Stimulated activated naive CD4-positive, alpha-beta T cell (primary cell): ENCODE measurements at regions not wholly inside any gene's neighbourhood (a gene's known extent, or its start where the extent isn't known, plus 50 kb on each side); places are given as distances from the start of the nearest gene placed in this dataset.
"Not testable (repeated sequence)": the region's sequence is repeated elsewhere in the genome, so short reads cannot be mapped to it uniquely, and the experiment has no call there.

Experiments
- DNase-seq, 6 experiments: peaks; one replicate each; lab custom pipeline; 2025; lab: John Stamatoyannopoulos, UW

DNA sequence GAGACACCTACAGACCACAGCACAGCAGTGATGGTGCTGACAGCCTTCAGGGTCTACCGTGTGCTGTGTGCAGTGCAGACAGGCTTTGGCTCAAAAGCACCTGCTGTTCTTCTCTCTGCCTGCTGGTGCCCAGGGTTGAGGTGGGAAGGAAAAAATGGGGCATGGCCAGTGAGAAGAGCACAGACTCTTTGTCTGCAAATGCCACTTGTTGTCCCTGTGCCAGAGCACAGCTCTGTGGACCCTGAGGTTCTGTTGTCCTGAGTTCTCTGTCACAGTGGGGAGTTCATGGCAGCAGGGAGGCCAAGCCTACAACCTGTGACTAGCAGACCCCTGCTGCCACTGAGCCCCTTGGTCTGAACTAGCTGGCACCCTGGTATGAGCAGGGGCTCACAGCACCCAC is 376.7 kb downstream of the GLRX3 start:
- DNase-seq = no peak

DNA sequence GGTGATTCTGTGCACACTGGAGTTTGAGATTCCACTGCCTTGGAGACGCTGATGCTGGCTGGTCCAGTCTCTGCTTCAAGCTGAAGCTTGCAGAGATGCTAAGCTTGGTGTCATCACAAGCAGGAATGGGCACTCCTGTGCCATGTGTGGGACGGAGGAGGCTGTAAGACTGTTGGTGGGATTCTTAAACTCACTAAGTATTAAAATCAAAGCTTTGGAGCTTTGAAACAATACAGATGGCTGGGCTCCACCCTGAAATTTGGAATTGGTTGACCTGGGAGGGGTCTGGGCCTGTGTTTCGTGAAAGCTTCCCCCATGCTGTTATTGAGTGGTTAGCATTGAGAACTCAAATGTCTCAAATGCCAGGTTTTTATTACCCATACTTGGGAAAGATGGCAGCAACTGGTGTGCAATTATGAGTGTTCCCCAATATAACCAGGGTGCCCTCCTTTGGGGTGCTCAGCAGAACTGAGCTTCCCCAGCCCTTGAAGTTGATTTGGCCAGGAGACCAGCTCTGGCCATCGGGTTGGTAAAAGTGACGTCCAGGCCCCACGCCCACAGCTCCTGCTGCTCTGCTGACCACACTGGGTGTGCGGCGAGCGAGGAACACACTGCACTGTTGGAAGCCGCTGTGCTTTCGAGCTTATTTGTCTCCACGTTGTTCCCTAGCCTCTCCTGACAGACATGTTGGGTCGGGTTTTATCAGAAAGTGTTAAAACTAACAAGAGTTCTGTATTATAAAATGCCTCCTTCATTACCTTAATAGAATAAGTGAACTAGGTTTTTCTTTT is 377.7 kb downstream of the GLRX3 start:
- no peak for DNase-seq

DNA sequence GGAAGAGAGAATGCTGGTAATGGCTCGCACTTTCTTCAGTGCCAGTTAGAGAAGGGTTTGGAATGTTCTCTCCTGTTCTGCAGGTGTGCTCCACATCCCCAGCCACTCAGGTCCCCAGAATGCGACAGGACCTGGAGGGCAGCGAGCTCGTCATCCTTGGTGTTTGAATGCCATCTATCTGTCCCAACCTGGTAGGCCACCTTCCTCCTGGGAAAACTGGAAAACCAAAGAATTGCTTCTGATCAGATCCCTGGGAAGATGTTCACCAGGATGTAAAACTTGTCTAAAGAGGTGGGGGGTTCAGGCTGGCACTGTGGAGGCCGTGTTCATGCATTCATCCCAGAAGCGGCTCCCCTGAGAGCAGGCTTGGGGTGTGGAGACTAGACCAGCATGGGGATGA is 379.5 kb downstream of the GLRX3 start:
- no peak for DNase-seq

DNA sequence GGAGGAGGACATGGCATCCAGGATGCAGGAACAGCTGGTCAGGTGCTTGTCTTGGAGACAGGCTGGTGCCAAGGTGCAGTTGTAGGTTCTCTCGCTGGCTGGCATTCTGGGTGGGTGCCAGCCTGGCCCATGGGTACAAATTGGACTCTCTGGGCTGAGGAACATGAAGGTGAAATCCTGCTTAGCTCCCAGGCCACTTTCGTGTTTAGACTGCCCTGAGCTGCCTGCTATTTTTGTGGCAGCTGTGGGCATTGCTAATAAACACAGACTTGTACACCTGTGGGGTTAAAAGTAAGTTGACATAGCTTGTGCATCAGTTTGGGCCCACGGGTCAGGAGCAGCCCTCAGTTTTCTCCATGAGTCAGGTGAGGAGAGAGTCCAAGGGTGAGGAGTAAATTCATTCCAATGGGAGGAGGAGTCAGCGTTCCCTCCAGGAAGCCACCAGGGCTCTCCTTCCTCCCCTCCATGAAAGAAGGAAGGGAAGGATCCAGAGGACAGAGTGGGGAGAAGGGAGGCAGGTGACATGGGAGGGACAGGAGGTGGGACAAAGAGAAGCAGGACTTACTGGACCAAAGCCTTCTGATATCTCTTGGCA is 380.0 kb downstream of the GLRX3 start:
- no peak for DNase-seq

DNA sequence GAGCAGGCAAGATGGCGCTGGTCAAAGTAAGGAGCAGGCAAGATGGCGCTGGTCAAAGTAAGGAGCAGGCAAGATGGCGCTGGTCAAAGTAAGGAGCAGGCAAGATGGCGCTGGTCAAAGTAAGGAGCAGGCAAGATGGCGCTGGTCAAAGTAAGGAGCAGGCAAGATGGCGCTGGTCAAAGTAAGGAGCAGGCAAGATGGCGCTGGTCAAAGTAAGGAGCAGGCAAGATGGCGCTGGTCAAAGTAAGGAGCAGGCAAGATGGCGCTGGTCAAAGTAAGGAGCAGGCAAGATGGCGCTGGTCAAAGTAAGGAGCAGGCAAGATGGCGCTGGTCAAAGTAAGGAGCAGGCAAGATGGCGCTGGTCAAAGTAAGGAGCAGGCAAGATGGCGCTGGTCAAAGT is 382.7 kb downstream of the GLRX3 start:
- not testable (repeated sequence) for DNase-seq

DNA sequence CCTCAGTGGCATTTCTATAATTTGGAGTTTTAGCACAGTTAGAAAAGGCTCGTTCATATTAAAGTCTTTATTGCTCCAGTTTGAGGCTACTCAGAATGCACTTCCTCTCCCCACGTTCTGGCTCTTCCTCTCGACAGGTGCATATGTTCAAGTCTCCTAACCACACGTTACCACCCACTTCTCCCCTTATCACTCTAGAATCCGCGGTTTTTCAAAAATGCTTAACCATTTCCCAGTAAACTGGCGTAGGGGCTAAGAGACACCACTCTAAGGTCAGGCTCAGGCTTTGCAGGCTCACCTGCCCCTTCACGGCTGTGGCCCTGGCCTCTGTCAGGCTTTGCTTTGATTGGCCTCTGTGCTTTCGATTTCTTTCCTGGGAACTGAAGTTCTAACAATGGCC is 383.6 kb downstream of the GLRX3 start:
- no peak for DNase-seq

DNA sequence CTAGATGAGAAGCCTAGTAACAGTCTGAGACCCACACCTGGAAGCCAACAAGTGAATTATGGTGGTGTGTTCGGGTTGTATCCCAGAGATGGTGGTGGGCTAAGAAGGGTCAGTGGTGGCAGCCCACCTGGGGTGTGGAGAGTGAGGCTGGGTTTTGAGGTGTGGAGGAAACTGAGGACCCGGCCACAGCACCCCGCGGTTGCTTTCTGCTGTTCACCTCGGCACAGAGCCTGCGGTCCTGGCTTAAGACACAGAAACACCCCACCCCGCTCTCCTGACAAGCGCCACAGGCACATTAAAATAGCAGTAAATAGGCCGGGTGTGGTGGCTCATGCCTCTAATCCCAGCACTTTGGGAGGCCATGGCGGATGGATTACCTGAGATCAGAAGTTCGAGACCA is 395.1 kb downstream of the GLRX3 start:
- DNase-seq = no peak

DNA sequence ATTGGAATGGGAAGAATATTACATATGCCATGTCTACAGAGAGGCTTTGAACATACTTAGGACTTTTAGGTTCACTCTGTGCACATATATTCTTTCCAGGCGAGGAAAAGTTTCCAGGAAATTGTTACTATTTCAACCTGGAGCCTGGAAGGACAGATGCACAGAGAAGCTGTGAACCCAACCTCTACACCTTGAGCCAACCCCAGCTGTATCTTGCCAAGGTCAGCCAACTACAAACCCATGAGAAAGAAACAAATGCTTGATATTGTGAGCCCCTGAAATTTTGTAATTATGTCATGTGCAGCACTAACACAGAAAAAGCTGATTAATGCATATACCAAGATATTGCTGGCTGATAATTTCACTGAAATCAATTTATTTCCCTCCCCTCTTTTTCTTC is 404.9 kb downstream of the GLRX3 start:
- DNase-seq = no peak

DNA sequence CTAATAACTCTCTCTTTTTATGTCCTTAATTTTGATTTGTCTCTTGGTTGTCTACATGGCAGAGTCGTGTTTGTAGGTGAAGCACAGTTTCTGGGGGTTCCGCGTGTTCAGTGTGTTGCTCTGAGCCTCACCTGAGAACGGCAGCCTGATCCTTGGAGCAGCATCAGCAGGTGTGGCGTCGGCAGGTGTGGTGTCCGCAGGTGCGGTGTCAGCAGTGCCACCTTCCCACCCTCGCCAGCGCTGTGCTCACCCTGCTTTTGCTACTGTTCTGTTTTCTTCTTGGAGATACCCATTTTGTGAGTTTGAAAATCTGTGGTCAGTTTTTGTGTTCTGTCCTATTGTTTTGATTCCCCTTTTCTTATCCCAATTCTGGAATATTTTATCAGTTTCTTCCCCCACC is 406.6 kb downstream of the GLRX3 start:
- no peak for DNase-seq

DNA sequence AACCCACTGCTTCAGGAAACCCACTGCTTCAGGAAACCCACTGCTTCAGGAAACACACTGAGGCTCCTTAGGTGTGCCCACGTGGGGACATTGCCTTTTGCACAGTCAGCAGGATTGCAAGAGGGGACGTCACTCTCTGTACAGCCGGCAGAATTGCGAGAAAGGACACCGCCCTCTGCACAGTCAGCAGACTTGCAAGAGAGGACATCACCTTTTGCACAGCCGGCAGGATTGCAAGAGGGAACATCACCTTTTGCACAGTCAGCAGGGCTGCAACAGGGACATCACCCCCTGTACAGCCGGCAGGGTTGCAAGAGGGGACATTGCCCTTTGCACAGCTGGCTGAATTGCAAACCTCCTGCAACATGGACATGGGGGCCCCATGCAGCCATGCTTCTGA is 407.6 kb downstream of the GLRX3 start:
- no peak for DNase-seq

DNA sequence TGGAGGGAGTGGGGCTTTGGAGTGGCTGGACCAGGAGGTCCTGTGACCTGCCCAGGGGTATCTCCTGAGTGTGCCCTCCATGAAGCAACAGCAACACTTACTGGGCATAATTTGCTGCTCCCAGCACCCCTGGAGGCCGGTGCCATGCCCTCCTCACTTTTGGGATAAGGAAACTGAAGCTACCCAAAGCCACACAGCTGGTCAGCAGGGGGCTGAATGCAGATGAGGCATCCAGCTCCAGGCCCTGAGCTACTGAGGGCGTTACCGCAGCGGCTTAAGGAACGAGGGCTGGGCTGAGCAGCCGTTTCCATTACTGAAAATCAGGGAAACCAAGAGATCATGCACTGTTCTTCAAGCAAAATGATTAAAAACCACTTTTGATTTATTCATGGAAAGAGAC is 408.9 kb downstream of the GLRX3 start:
- no peak for DNase-seq

DNA sequence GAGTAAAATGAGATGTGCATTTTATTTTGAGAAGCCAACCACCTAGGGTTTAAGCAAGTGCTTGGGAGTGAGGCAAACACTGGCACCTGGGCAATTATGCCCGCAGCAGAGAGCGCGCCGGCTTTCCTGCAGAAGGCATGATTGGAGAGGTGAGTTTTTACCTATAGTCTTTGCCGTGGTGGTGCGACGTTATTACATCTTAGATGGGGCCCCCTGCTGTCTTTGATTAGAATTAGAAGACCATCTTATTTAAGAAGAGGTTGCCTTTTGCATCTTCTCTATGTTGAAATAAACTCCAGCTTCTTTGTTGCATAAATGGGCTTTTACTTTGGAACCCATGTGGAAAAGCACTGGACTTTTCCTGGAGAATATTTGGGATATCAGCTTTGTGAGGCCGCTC is 409.5 kb downstream of the GLRX3 start:
- no peak for DNase-seq

DNA sequence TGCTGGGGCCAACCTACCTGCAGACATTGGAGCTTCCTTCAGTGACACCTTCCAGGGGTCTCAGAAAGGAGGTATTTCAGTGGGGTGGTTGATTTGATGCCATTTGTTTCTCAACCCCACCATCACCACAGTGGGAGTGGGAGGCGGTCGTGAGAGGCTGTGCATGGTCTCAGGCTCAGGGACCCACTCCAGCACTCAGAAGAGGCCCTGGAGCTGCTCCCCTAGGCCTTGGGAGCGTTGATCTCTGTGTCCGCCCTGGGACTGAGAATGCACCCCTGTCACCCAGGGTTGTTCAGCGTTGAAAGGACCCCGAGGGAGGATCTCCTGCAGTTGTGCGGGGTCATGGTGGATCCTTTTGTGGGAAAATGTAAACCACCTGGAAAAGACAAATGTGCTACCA is 410.6 kb downstream of the GLRX3 start:
- no peak for DNase-seq

DNA sequence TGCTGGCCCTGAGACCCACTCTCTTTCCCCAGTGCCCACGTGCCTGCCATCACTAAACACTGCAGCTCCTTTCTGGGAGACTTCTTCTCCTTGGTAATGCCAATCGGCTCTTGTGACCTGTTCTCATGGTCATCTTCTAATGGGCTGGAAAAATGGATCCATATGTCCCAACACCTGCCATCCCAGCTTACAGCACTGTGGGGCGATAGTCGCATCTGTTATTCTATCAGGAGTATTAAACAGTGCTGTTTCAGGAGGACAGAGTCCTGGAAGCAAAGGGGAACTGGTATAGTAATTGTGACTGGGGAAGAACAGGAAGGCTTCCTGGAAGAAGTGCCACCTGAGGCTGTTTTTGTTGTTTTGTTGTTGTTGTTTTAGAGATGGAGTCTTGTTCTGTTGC is 411.2 kb downstream of the GLRX3 start:
- DNase-seq = no peak

DNA sequence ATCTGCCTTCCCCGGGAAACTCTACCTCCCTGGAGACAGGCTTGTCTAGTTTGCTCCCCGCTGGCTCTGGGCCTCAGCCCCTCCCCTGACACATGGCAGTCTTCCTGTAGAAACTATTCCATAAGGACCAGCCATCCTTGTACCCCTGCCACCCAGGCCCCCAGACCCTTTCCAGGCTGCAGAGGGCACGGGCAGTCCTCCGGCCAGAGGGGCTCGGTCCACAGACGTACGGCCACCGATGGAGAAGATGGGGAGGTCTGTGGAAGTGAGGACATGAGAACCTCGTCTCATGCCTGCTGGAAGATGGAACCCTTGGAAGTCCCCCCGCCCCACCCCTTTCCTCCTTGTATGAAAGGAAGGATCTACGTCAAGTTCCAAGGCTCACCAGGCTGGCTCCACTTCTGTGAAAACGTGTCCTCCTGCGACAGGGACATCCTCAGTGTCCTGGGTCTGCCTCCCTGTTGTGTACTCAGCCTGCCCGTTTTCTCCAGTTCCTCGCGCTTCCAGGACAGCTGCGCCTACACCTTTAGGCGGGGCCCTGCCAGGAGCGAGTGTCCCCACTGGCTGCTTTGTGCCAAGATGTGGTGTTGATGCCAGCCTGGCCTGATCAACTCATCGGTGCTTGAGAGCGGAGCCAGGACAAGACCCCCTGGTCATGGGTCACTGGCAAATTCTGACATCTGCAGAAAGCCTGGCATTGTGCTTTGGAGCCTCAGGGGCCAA is 414.9 kb downstream of the GLRX3 start:
- no peak for DNase-seq

DNA sequence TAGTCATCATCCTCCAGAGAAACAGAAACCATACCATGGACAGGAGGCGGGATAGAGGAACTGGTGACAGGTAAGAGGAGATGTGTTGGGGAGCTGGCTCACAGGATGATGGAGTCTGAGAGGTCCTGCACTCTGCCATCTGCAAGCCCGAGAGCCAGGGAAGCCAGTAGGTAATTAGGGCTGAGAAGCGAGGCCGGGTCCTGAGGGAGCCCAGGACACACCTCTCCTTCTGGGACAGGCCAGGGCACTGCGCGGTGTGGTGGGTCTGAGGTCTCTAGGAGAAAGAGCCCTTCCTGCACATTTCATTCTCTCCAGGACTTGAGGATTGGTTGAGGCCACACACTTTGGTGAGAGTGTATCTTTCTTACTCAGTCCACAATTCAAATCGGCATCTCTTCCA is 415.5 kb downstream of the GLRX3 start:
- no peak for DNase-seq

DNA sequence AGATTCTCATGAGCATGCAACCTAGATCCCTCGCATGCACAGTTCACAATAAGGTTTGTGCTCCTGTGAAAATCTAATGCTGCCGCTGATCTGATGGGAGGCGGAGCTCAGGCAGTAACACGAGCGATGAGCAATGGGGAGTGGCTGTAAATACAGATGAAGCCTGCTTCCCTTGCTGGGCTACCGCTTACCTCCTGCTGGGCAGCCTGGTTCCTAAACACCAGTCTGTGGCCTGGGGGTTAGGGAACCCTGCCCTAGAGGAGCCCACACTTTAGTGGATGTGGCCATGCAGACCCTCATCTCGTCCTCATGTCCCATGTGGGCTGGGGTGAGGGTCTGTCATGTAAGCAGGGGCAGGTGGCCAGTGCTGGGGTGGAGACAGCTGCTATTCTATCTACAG is 417.6 kb downstream of the GLRX3 start:
- no peak for DNase-seq

DNA sequence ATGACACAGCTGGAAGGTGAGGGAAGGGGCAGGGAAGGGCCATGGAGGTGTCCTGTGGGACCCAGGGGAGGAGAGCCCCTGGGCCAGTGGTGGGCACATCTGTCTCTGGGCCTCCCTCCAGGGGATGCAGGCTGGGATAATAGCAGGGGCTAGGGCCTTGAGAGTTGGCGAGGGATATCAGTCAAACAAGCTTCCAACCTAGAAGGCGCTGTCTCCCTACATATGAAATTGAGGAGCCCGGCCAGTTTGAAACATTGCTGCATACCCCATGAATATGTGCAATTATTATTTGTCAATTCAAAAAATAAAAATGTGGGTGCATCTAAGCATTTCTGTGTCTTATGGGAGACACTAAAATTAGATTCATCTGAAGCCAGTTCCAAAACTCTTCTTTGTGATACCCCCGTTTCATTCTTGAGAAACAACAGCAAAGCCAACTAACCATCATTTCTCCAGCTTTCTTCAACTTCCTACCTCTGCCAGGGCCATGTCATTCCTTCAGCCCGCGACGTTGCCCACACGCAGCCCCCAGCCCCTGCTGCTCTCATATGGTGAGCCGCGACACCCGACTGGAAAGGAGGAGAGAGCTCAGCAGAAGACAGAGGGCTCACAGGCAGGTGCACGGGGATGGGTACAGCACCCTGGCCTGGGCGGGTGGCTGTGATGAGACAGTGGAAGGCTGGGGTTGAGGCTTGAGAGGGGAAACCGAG is 418.7 kb downstream of the GLRX3 start:
- DNase-seq = no peak

DNA sequence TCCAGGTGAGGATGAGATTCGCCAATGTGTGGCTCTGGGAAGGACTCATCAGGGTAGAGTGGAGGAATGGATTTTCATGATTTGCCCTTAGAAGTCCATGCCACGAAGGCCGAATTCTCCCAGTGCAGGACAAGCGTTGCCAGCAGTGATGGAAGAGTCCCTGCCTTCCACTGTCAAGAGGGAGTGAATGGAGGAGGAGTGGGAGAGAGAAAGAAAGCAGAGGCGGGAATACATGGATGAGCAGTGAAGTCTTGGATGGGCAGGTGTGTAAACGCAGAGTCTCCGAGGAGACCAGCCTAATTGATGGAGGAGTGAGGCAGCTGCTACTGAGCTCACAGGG is 419.2 kb downstream of the GLRX3 start:
- DNase-seq = no peak

DNA sequence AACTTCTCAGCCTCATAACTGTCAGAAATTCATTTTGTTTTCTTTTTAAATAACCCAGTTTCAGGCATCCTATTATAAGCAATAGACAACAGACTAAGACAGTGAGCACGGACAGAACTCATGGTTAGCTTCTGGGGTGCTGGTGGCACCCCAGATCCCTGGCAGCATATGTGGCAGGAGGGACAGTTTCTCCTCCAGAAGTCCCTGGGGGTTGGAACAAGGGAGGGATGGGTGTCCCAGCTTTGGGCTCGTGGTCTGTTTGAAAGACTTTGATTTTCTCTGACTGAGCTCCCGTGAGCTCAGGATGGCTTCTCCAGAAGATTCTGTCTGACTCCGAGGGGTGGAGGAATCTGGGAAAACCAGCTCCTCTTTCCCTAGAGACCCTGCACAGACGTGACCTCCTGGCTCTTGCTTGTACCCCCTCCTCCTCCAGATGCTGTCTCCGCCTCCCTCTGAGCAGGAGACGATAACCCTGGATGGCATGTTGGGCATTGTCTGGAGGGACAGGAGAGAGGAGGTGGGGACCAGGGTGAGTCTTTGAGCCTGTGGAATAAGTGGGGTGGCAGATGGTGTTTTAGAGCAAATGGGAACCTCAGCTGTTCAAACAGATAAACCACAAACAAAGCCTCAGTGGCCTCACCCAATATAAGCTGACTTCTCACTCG is 421.1 kb downstream of the GLRX3 start:
- DNase-seq = no peak

DNA sequence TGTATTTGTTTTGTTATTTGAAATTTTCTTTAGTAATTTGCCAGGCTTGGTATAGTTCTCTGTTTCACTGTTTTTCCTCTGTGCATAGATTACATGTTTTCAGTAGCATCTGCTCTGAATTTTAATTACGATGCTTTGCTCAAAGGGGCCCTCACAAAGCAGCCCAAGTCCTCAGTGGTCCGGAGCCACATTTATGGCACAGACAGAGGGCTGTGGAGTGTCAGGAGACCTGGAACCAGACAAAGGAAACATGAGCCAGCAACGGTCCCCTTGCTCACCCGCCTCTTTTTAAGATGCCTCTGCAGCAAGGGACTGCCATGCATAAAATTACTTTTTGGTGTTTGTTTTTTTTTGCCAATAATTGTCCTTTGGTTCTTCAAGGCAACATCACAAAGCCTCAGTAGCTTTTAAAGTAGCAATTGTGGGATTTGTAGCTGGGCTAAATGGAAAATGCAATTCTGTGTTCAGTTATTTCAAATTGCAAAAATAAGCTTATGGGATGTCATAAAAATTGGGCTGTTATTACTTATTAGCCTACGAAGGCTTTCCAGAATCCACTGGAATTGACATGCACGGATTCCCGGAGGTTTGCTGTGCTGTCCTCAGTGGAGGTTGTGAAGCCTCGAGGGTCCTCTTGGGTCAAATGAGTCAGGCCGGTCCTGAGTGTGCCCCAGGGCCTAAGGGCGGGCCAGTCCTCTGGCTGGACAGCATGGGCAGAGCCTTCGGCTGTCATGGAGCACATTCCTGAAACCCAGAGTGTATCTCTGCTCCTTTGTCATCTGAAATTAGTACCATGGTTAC is 422.8 kb downstream of the GLRX3 start:
- DNase-seq = no peak

DNA sequence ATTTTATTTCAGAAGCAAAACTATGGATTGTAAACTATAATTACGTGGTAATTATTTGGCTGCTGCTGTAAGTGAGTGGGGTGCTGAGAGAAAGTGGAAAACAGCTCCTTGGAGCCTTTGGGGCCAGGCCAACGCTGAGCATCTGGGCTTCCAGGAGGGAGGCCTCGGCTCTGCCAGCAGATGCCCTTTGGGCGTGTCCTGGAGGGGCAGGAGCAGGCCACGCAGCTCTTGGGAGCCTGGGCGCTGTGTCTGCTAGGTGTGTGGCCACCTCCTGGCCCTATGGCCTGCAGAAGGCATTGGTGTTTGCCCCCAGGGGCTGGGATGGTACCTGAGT is 423.3 kb downstream of the GLRX3 start:
- DNase-seq = no peak
